ENCODE measurements at regions not wholly inside any gene's neighbourhood (a gene's known extent, or its start where the extent isn't known, plus 50 kb on each side); places are given as distances from the start of the nearest gene placed in this dataset.

DNA sequence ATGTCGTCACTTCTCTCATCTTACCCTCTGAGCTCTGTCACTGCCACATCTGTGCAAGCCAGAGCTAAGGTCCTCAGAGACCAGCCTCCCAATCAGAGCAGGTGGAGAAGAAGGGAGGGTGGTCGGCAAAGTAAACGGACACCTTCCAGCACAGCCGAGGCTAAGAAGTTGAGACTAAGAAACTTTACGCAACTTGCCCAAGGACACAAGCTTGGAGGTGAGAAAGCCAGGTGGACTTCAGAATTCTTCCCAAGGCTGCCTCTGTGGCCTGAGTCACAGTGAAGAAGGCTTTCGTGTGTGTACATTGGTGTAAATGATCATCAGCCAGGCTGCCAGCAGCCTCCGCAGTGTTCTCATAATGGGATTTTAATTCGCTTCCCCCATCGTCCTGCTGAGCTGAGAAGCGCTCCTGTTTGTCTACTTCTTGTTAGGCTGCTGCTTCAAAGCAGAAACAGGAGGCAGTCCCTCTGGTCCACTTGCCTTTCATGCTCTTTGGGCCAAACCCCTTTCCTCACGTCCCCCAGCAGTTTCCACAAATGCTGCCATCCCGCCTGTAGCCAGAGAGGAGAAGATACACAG lies 125.0 kb upstream of the RPL38 start (continued):
- TF ChIP-seq, protein P1, sequence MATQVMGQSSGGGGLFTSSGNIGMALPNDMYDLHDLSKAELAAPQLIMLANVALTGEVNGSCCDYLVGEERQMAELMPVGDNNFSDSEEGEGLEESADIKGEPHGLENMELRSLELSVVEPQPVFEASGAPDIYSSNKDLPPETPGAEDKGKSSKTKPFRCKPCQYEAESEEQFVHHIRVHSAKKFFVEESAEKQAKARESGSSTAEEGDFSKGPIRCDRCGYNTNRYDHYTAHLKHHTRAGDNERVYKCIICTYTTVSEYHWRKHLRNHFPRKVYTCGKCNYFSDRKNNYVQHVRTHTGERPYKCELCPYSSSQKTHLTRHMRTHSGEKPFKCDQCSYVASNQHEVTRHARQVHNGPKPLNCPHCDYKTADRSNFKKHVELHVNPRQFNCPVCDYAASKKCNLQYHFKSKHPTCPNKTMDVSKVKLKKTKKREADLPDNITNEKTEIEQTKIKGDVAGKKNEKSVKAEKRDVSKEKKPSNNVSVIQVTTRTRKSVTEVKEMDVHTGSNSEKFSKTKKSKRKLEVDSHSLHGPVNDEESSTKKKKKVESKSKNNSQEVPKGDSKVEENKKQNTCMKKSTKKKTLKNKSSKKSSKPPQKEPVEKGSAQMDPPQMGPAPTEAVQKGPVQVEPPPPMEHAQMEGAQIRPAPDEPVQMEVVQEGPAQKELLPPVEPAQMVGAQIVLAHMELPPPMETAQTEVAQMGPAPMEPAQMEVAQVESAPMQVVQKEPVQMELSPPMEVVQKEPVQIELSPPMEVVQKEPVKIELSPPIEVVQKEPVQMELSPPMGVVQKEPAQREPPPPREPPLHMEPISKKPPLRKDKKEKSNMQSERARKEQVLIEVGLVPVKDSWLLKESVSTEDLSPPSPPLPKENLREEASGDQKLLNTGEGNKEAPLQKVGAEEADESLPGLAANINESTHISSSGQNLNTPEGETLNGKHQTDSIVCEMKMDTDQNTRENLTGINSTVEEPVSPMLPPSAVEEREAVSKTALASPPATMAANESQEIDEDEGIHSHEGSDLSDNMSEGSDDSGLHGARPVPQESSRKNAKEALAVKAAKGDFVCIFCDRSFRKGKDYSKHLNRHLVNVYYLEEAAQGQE (IDR thresholded peaks at IDR 0.05; ENCODE audit: low read depth): no peak
- no peak for TF ChIP-seq POLR2A (IDR thresholded peaks at IDR 0.05; ENCODE audit: borderline replicate concordance, extremely low read depth, insufficient read depth, insufficient read length)
- TF ChIP-seq, protein P2, sequence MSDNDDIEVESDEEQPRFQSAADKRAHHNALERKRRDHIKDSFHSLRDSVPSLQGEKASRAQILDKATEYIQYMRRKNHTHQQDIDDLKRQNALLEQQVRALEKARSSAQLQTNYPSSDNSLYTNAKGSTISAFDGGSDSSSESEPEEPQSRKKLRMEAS (IDR thresholded peaks at IDR 0.05): no peak
- TF ChIP-seq SP1 (IDR thresholded peaks at IDR 0.05; ENCODE audit: low read depth): no peak
- no peak for TF ChIP-seq ZFX (IDR thresholded peaks at IDR 0.05)

DNA sequence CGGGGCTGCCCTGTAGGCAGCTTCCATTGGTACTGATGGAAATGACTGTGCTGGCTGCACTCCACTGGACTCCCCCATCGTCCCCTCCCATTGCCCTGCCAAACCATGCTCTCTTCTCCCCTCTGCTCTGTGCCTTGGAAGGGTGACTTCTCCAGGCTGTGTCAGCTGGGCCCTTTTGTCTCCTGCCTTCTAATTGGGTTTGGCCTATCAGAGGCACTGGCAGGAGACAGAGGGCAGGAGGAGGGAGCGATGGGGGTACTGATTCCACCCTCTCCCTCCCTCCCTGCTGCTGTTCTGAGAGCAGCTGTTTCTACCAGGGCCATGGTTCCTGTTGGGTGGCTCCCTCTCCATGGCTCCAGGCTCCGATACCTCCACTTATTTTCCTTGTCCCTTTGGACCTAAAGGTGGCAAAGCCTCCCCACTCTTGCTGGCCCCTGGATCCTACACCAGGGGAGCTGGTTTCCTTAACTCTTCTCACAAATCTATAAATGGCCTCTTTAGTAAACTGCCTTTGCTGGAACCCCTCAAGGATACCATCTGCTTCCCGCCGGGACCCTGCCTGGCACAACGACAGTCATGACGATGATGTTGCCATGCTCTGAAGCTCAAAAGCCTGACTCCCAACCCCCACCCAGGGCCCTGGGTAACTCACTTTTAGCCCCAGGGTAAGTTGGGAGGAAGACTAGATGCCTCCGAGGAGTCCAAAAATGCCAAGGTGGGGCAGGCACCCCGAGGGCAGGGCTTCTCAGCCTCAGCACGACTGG lies 123.8 kb upstream of the RPL38 start:
- Histone ChIP-seq H3K4me1 (ENCODE audit: control insufficient read depth in 1 of 2, insufficient read depth in 2 of 2, low read length in 2 of 2) (no peaks in the 10 kb centered on the region), H3K27ac (ENCODE audit: low read depth, low read length) (no peak overlapping the region), H3K4me3 (replicated peaks in 1 of 2; ENCODE audit: low read depth in 1 of 2, low read length in 2 of 2) (no peak overlapping the region), H2AFZ (ENCODE audit: low read depth, low read length, poor library complexity, severe bottlenecking) (no peak overlapping the region), H3K79me2 (ENCODE audit: insufficient read depth, low read length) (no peaks in the 10 kb centered on the region), H3K36me3 (ENCODE audit: control insufficient read depth in 1 of 2, insufficient read depth in 2 of 2, low read length in 2 of 2) (no peaks in the 10 kb centered on the region), H3K9me3 (ENCODE audit: control insufficient read depth in 1 of 2, insufficient read depth in 1 of 2, low read depth in 1 of 2, low read length in 2 of 2) (no peaks in the 10 kb centered on the region; a peak in 1 of 4 replicates), H3K27me3 (ENCODE audit: insufficient read depth, low read length) (peaks cover 30% of the 10 kb centered on the region; the same call in 1 of the 2 replicates), H3K9me2 (ENCODE audit: insufficient read depth) (no peaks in the 10 kb centered on the region), H3K4me2 (ENCODE audit: low read length) (no peak overlapping the region), H4K20me1 (ENCODE audit: insufficient read depth) (no peaks in the 10 kb centered on the region), H3K9ac (ENCODE audit: low read length) (no peak overlapping the region)
- intact Hi-C loops (cut with micrococcal nuclease): no loop called here
- DNase-seq (ENCODE audit: low read depth, low spot score): no peak
- RAD21 ChIA-PET (ENCODE audit: low non-redundant PET in 1 of 2, low total read pairs in 2 of 2, uncharacterized antibody in 2 of 2, unreplicated experiment in 2 of 2): no interaction called here
- CTCF ChIA-PET: interaction anchor here (1.7 kb wide), 1 partner anchor 10 kb away, joined by 4 read pairs; no protein-coding TSS in a partner anchor
- no peak for TF ChIP-seq EZH2phosphoT487 (IDR thresholded peaks at IDR 0.05; ENCODE audit: borderline replicate concordance)
- POLR2A ChIA-PET: interaction anchor here (0.8 kb wide), 1 partner anchor 10 kb away, joined by 3 read pairs; no protein-coding TSS in a partner anchor
- BruUV-seq (replicated peaks): no TSS peak
- ATAC-seq: no peak

Measured in HCT116 (cell line).